WI38 (cell line): ENCODE measurements at regions not wholly inside any gene's neighbourhood (a gene's known extent, or its start where the extent isn't known, plus 50 kb on each side); places are given as distances from the start of the nearest gene placed in this dataset.

Experiments
- H3K4me3 ChIP-seq: 2 replicates; pipeline ENCODE4 v1.5.1; 2011; ENCODE audit warnings: low read depth, mild to moderate bottlenecking, control low read depth, low read length
- CTCF ChIP-seq: IDR thresholded peaks from 2 replicates; pipeline ENCODE4 v1.5.1; 2012; ENCODE audit warnings: low read depth, mild to moderate bottlenecking, control low read depth, low read length

GRCh38 chr17:72402727-72403210 lies 281.9 kb downstream of the SOX9 start:
- TF ChIP-seq CTCF = no peak

GRCh38 chr17:72403713-72404209 lies 282.9 kb downstream of the SOX9 start:
- TF ChIP-seq CTCF = no peak
- no peak overlapping the region for H3K4me3 ChIP-seq

More at GRCh38 chr17:72402727-72403210, 281.9 kb downstream of the SOX9 start:
- H3K4me3 ChIP-seq = no peak overlapping the region

- TF ChIP-seq CTCF = no peak
- no peak overlapping the region for H3K4me3 ChIP-seq
Observed at GRCh38 chr17:72404872-72405271, 284.1 kb downstream of the SOX9 start.

GRCh38 chr17:72405662-72406230 lies 284.9 kb downstream of the SOX9 start:
- no peak overlapping the region for H3K4me3 ChIP-seq
- no peak for TF ChIP-seq CTCF

- no peak overlapping the region for H3K4me3 ChIP-seq
- no peak for TF ChIP-seq CTCF
Observed at GRCh38 chr17:72406498-72406897, 285.7 kb downstream of the SOX9 start.

- H3K4me3 ChIP-seq = no peak overlapping the region; the same call in 1 of the 2 replicates
Observed at GRCh38 chr17:72407336-72407909, 286.6 kb downstream of the SOX9 start.

More at GRCh38 chr17:72407336-72407909, 286.6 kb downstream of the SOX9 start:
- TF ChIP-seq CTCF = no peak
